Upper lobe of left lung (tissue), 4 donors: ENCODE measurements at regions not wholly inside any gene's neighbourhood (a gene's known extent, or its start where the extent isn't known, plus 50 kb on each side); places are given as distances from the start of the nearest gene placed in this dataset.

ENCODE experiments used
- POLR2A ChIP-seq, 4 donors: fragments of 450-650 bp; IDR thresholded peaks; one replicate each; pipeline ENCODE4 v1.5.1; 2016 to 2017; ENCODE audit warnings: antibody characterized with exemption in 4 of 4, mild to moderate bottlenecking in 2 of 4
- TF ChIP-seq, protein P1 (sequence below), 6 experiments: fragments of 450-650 bp in 4 of 6; fragments of 200-600 bp in 2 of 6; sonication (generic) in 2 of 6; IDR thresholded peaks; one replicate each; pipeline ENCODE4 v1.5.1; 2016 to 2019; ENCODE audit warnings: antibody characterized with exemption in 6 of 6

GRCh38 chr3:124634210-124635168, 95.8 kb upstream of the UMPS start:
- TF ChIP-seq, protein P1, sequence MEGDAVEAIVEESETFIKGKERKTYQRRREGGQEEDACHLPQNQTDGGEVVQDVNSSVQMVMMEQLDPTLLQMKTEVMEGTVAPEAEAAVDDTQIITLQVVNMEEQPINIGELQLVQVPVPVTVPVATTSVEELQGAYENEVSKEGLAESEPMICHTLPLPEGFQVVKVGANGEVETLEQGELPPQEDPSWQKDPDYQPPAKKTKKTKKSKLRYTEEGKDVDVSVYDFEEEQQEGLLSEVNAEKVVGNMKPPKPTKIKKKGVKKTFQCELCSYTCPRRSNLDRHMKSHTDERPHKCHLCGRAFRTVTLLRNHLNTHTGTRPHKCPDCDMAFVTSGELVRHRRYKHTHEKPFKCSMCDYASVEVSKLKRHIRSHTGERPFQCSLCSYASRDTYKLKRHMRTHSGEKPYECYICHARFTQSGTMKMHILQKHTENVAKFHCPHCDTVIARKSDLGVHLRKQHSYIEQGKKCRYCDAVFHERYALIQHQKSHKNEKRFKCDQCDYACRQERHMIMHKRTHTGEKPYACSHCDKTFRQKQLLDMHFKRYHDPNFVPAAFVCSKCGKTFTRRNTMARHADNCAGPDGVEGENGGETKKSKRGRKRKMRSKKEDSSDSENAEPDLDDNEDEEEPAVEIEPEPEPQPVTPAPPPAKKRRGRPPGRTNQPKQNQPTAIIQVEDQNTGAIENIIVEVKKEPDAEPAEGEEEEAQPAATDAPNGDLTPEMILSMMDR (IDR thresholded peaks at IDR 0.05) = no peak
- no peak for TF ChIP-seq POLR2A (IDR thresholded peaks at IDR 0.05)
